Memory B cell (primary cell): ENCODE measurements at regions not wholly inside any gene's neighbourhood (a gene's known extent, or its start where the extent isn't known, plus 50 kb on each side); places are given as distances from the start of the nearest gene placed in this dataset.

Experiments
- ATAC-seq: fragments of 150-1000 bp; cut with Tn5 transposase; 2 replicates; pipeline ENCODE4 v1.10.0; 2021; ENCODE audit warnings: low read depth, mild to moderate bottlenecking, moderate library complexity
- DNase-seq, 2 donors: peaks; one replicate each; pipeline ENCODE4 v3.0.0; 2022; ENCODE audit warnings: low spot score in 2 of 2
- H3K27ac Mint-ChIP-seq: one replicate; pipeline ENCODE4 v1.8.0; 2022; ENCODE audit warnings: mild to moderate bottlenecking, moderate library complexity, mixed read lengths
- H3K27me3 Mint-ChIP-seq: one replicate; pipeline ENCODE4 v1.8.0; 2022; ENCODE audit warnings: mixed read lengths
- H3K36me3 Mint-ChIP-seq: one replicate; pipeline ENCODE4 v1.8.0; 2022; ENCODE audit warnings: mild to moderate bottlenecking, mixed read lengths
- H3K4me1 Mint-ChIP-seq: one replicate; pipeline ENCODE4 v1.8.0; 2022; ENCODE audit warnings: mixed read lengths
- H3K4me3 Mint-ChIP-seq: one replicate; pipeline ENCODE4 v1.8.0; 2022; ENCODE audit warnings: mild to moderate bottlenecking, moderate library complexity, mixed read lengths
- H3K9me3 Mint-ChIP-seq: one replicate; pipeline ENCODE4 v1.8.0; 2022; ENCODE audit warnings: mixed read lengths

DNA sequence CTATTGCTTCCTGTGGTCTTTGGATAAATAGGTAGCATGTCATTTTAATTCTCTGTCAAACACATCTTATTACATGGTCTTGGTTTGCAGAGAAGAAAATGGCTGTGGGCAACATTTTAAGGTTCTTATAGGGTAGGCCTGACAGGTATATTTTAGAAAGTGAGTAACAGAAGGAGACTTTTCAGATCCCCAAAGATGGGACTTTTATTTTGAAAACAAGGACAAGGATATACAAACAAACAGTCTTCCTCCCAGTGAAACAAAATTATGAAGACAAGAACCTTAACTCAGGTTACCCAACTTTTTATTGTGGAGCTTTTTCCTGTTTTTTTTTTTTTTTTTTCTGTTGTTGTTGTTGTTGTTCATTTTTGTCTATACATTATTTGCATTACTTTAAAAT, 916.2 kb downstream of the NTRK3 start:
- Mint-ChIP-seq H3K4me1 (no peaks in the 10 kb centered on the region), H3K9me3 (peaks cover 1% of the 10 kb centered on the region), H3K27ac (no peak overlapping the region), H3K36me3 (no peaks in the 10 kb centered on the region), H3K4me3 (no peak overlapping the region), H3K27me3 (no peaks in the 10 kb centered on the region)
- DNase-seq = no peak
- ATAC-seq = no peak

DNA sequence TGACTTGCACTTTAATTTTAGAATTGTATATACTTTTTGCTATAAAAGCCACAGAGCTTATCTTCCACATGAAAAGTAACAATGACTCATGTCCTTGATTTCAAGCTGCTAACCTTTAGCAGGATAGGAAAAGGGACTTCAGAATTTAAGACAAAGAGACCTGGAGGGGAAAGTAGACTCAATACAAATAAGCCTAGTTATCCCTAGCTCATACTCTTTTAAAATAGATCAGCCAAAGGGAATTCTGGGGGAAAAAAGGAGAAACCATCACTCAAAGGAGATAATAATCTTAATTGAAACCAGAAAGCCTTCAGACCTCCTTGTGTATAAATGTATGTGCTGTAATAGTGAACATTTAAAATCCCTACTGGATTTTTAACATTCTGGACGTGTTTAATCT, 930.3 kb downstream of the NTRK3 start:
- H3K27me3 Mint-ChIP-seq = no peaks in the 10 kb centered on the region
- no peaks in the 10 kb centered on the region for H3K9me3 Mint-ChIP-seq
- no peaks in the 10 kb centered on the region for H3K4me1 Mint-ChIP-seq
- ATAC-seq (no peak), DNase-seq (no peak)
- no peak overlapping the region for H3K27ac Mint-ChIP-seq
- H3K4me3 Mint-ChIP-seq = no peak overlapping the region
- no peaks in the 10 kb centered on the region for H3K36me3 Mint-ChIP-seq

DNA sequence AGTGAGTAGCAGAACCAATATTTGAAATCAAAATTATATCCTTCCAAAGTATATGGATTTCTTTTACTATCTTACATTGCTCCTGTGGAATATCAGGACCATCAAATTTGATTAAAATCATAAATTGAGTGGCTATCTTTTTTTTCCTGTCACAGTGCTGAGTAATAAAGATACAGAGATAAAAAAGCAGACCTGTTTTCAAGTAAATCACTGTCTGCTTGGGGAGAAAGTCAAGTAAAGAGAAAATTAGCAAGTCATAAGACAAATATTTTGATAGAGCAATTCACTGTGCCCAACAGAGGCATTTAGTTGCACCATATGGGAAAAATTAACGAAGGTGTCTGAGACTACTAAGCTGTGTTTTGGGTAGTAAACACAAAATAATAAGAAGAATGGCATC, 933.7 kb downstream of the NTRK3 start:
- H3K4me1 Mint-ChIP-seq = no peaks in the 10 kb centered on the region
- H3K27ac Mint-ChIP-seq = no peak overlapping the region
- no peaks in the 10 kb centered on the region for H3K27me3 Mint-ChIP-seq
- ATAC-seq (no peak), DNase-seq (no peak)
- no peaks in the 10 kb centered on the region for H3K36me3 Mint-ChIP-seq
- H3K4me3 Mint-ChIP-seq = no peak overlapping the region
- peaks cover 5% of the 10 kb centered on the region for H3K9me3 Mint-ChIP-seq

DNA sequence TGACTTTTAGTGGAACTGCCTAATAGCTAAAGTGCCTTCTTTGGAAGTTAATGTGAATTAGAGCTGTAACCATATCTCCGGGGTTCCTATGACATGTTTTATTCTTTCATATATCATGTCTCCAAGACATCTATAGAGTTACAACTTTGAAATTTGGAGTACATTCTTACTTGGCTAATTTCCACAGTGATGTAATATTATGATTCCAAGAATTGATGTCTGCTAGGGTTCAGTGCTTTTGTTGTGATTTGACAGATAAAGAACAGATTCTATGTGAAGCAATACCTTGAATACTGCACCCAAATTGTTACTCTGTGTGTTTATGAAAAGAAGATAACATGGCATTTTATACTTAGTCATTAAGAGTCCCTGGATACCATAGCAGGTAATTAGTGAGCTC, 934.3 kb downstream of the NTRK3 start:
- no peaks in the 10 kb centered on the region for H3K4me1 Mint-ChIP-seq
- no peaks in the 10 kb centered on the region for H3K27me3 Mint-ChIP-seq
- H3K36me3 Mint-ChIP-seq = no peaks in the 10 kb centered on the region
- H3K9me3 Mint-ChIP-seq = peaks cover 5% of the 10 kb centered on the region
- ATAC-seq = no peak
- no peak overlapping the region for H3K27ac Mint-ChIP-seq
- H3K4me3 Mint-ChIP-seq = no peak overlapping the region
- no peak for DNase-seq

DNA sequence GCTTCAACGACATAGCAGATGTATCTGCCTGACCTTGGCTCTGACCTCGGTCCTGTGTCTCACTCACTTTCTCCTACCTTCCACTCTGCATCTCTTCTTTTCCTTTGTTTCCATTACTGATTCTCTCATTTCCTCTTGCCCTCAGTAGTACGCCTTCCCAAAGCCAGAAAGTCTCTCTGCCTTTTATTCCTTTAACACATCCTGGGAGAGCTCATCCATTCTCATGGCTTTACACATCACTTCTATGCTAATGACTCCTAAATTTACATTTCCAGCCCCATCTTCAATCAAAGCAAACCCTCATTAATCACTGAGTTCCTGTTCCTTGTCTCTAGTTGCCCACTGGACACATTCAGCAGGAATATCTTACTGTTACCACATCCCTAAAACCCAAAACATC, 938.6 kb downstream of the NTRK3 start:
- Mint-ChIP-seq H3K4me1 (no peaks in the 10 kb centered on the region), H3K36me3 (no peaks in the 10 kb centered on the region), H3K27ac (no peak overlapping the region), H3K4me3 (no peak overlapping the region), H3K27me3 (no peaks in the 10 kb centered on the region), H3K9me3 (peaks cover 7% of the 10 kb centered on the region)
- no peak for DNase-seq
- no peak for ATAC-seq

DNA sequence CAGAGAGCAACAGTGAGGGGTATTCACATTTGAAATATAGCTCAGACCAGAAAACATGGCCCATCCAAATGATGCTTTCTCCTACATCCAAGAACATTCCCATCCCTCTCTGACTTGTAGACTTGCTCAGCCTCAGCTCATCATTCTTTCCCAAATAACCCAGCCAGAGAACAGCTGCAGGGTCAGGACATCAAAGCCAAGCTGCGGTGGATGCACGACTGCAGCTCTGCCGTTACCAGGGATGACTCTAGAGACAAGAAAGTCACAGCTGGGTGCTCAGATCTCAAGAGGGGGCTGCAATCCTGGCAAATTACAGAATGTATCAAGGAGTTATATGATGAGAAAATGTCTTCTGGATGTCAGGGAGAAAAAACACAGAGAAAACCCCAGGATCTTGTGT, 944.3 kb downstream of the NTRK3 start:
- H3K27ac Mint-ChIP-seq = no peak overlapping the region
- ATAC-seq = no peak

DNA sequence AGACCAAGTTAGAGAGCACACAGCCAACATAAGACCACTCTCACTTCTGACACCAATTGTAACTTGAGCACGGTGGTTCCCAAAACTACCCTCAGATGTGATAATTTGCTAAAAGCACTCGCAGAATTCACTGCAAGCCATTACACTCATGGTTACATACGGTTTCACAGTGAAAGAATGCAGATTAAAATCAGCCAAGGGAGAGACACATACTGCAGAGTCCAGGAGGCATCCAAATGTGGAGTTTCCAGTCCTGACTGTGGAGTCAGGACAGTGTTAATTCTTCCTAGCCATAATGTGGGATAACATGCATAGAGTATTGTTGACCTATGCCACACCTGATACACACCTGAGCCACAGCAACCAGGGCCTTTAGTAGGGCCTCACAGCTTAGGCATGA, 956.4 kb downstream of the NTRK3 start:
- Mint-ChIP-seq H3K4me1 (no peaks in the 10 kb centered on the region), H3K27ac (no peak overlapping the region), H3K36me3 (no peaks in the 10 kb centered on the region), H3K9me3 (peaks cover 5% of the 10 kb centered on the region), H3K4me3 (no peak overlapping the region), H3K27me3 (no peaks in the 10 kb centered on the region)
- ATAC-seq (no peak), DNase-seq (no peak)

More for the DNA sequence above, 944.3 kb downstream of the NTRK3 start:
- DNase-seq = no peak
- peaks cover 3% of the 10 kb centered on the region for H3K9me3 Mint-ChIP-seq
- no peak overlapping the region for H3K4me3 Mint-ChIP-seq
- no peaks in the 10 kb centered on the region for H3K36me3 Mint-ChIP-seq
- no peaks in the 10 kb centered on the region for H3K27me3 Mint-ChIP-seq
- H3K4me1 Mint-ChIP-seq = no peaks in the 10 kb centered on the region

DNA sequence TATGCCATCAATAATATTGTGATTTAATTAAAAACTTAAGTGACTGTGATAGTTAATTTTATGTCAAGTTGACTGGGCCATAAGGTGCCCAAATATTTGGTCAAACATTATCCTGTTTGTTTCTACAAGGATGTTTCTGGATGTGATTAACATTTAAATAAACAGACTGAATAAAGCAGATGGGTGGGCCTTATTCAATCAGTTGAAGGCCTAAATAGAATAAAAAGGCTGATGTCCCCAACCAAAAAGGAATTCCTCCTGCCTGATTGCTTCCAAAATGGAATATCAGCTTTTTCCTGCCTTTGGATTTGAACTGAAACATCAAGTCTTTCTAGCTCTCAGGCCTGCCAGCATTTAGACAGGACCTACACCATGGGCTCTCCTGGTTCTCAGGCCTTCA, 961.7 kb downstream of the NTRK3 start:
- DNase-seq (no peak), ATAC-seq (no peak)
- H3K9me3 Mint-ChIP-seq = peaks cover 3% of the 10 kb centered on the region
- no peaks in the 10 kb centered on the region for H3K36me3 Mint-ChIP-seq
- no peak overlapping the region for H3K27ac Mint-ChIP-seq
- no peaks in the 10 kb centered on the region for H3K27me3 Mint-ChIP-seq
- no peaks in the 10 kb centered on the region for H3K4me1 Mint-ChIP-seq
- no peak overlapping the region for H3K4me3 Mint-ChIP-seq

DNA sequence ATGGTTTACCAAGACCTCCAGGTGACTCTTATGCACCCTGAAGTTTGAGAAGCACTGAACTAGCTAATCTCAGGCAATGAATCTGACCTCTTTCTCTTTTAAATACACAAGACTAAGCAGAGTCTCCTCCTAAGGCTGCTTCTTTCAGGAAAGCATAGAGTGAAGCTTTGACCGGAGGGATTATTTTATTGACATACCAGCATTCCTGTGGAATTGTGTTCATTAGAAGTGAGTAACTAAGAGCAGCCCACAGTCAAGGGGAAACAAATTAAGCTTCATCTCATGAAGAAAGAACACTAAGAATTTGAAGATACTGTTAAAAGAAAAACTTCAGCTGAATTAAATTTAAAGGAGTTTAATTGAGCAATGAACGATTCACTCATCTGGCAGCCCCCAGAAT, 963.5 kb downstream of the NTRK3 start:
- no peaks in the 10 kb centered on the region for H3K4me1 Mint-ChIP-seq
- no peak overlapping the region for H3K4me3 Mint-ChIP-seq
- DNase-seq = no peak

DNA sequence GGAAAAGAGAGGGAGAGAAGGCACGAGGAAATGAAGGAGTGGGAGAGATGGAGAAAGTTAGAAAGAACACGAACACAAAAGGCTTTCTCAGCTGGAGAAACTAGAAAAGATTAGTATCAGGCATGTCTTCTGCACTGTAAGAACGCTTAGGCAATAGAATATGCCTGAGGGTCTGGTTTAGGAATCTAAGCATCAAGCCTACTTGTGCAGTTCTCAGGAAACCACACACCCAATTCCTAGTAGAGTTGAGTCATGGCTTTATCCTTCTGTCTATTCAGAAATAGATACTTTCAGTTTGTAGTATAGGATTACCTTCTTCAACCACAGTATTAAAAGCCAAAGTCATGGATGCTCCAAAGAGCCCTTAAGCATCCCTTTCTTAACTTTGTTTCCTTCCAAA, 969.4 kb downstream of the NTRK3 start:
- Mint-ChIP-seq H3K36me3 (no peaks in the 10 kb centered on the region), H3K27me3 (no peaks in the 10 kb centered on the region), H3K4me3 (no peak overlapping the region), H3K4me1 (no peaks in the 10 kb centered on the region), H3K27ac (no peak overlapping the region), H3K9me3 (peaks cover 3% of the 10 kb centered on the region)
- no peak for ATAC-seq
- no peak for DNase-seq

More for the DNA sequence above, 963.5 kb downstream of the NTRK3 start:
- Mint-ChIP-seq H3K9me3 (peaks cover 3% of the 10 kb centered on the region), H3K36me3 (no peaks in the 10 kb centered on the region), H3K27ac (no peak overlapping the region), H3K27me3 (no peaks in the 10 kb centered on the region)
- ATAC-seq = no peak

DNA sequence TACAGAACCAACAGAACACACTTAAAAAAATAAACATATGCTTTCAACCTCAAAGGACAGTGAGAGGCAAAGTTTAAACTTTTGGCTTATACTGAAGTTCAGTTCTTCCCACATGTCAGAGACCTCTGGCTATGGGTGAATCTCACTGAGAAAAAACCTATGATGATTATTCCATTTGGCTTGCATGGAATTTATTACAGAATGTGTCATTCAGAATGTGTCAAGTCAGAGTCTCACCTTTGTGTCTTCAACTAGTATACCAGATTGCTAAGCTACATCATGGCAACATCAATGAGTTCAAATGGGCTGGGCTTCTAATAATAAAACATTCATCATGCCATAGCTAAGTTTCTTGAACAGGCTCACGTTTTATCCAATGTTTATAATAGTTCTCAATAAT, 987.0 kb downstream of the NTRK3 start:
- Mint-ChIP-seq H3K27me3 (no peaks in the 10 kb centered on the region), H3K4me1 (no peaks in the 10 kb centered on the region), H3K36me3 (no peaks in the 10 kb centered on the region), H3K4me3 (no peak overlapping the region), H3K9me3 (peaks cover 4% of the 10 kb centered on the region), H3K27ac (no peak overlapping the region)
- no peak for ATAC-seq
- no peak for DNase-seq

DNA sequence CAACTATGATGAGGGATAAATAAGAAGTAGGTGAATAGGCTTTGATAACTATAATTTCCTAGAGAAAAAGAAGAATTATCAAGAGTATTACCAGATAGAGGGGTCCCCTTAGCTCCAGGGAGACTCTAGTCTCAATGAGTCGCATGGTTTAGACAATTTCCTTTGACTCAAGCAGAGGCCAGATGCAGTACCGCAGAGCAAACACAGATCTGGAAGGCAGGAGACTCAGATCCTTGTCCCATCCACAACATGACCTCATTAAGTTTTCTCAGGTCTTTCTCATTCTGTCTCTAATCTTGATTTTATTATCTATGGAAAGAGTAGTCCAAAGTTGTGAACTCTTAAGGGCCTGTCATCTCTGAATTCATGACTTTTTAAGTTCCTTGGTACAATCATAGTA, 987.9 kb downstream of the NTRK3 start:
- Mint-ChIP-seq H3K4me3 (no peak overlapping the region), H3K9me3 (peaks cover 4% of the 10 kb centered on the region), H3K4me1 (no peaks in the 10 kb centered on the region), H3K27ac (no peak overlapping the region), H3K27me3 (no peaks in the 10 kb centered on the region), H3K36me3 (no peaks in the 10 kb centered on the region)
- no peak for DNase-seq
- ATAC-seq = no peak

DNA sequence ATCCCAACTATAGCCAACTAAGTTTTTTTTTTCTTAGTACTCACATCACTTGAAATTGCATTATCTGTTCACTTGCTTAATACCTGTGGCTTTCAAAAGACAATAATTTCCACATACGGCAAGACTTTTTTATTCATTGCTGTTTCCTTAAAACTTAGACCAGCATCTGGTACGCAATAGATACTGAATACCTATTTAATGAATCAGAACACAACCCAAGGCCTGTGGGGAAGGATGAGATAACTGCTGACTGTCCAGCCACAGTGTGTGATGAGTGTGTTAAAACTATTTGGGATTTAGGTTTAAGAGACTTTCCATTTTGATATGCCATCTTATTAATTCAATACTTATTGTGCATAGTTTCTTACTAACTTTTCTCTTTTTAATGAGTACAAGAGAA, 988.7 kb downstream of the NTRK3 start:
- Mint-ChIP-seq H3K27me3 (no peaks in the 10 kb centered on the region), H3K36me3 (no peaks in the 10 kb centered on the region), H3K4me3 (no peak overlapping the region), H3K27ac (no peak overlapping the region), H3K9me3 (peaks cover 5% of the 10 kb centered on the region), H3K4me1 (no peaks in the 10 kb centered on the region)
- no peak for ATAC-seq
- DNase-seq = no peak

DNA sequence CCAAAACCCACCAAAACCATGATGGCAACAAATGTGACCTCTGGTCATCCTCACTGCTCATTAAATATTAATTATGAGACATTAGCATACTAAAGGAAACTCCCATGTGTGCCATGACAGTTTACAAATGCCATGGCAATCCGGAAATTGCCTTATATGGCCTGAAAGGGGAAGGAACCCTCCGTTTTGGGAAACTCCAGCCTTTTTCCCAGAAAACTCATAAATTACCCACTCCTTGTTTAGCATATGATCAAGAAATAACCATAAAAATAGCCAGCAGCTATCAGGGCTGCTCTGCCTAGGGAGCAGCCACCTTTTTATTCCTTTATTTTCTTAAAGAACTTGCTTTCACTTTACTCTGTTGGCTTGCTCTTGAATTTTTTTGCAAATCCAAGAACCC, 992.7 kb downstream of the NTRK3 start:
- H3K4me1 Mint-ChIP-seq = no peaks in the 10 kb centered on the region
- DNase-seq (no peak), ATAC-seq (no peak)
- H3K4me3 Mint-ChIP-seq = no peak overlapping the region
- H3K36me3 Mint-ChIP-seq = no peaks in the 10 kb centered on the region
- no peaks in the 10 kb centered on the region for H3K27me3 Mint-ChIP-seq
- H3K27ac Mint-ChIP-seq = no peak overlapping the region
- peaks cover 10% of the 10 kb centered on the region for H3K9me3 Mint-ChIP-seq

DNA sequence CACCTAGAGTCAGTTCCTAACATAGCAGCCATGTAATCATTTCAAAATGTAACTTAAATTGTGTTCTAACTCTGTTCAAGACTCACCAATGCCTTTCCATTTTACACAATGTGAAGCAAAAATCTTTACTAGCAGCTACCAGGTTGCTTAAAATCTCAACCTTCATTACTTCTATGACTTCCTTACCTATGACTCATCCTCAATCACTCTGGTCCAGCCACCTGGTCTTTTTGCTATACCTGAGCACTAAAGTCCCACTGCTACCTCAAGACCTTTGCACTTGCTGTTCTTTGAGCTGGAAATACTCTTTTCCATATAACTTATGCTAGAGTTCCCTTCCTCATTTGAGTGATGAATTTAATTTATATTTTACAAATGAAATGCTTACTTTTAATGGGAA, 993.2 kb downstream of the NTRK3 start:
- Mint-ChIP-seq H3K27ac (no peak overlapping the region), H3K4me1 (no peaks in the 10 kb centered on the region), H3K9me3 (peaks cover 10% of the 10 kb centered on the region), H3K27me3 (no peaks in the 10 kb centered on the region), H3K4me3 (no peak overlapping the region), H3K36me3 (no peaks in the 10 kb centered on the region)
- DNase-seq (no peak), ATAC-seq (no peak)

DNA sequence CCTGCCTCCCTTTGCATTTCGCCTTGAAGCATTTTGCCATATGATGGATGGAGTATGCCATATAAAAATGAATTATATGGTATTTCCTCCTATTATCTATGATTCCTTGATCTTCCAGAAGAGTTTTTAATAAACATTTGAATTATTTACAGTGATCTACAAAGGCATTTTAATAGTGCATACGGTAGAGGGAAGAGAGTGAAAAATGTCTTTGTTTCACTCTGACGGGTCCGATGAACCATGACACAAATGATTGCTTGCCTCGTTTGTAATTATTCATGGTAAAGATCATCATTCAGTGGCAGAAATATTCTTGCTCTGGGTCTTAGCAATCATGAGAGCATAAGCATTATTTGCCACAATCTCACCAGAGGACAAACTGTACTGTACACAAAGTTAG, 1010.9 kb downstream of the NTRK3 start:
- ATAC-seq = no peak
- H3K9me3 Mint-ChIP-seq = peaks cover 1% of the 10 kb centered on the region
- H3K27me3 Mint-ChIP-seq = no peaks in the 10 kb centered on the region
- H3K36me3 Mint-ChIP-seq = no peaks in the 10 kb centered on the region
- no peak overlapping the region for H3K27ac Mint-ChIP-seq
- H3K4me3 Mint-ChIP-seq = no peak overlapping the region
- no peaks in the 10 kb centered on the region for H3K4me1 Mint-ChIP-seq
- no peak for DNase-seq
